GM04504 (cell line): ENCODE measurements at regions not wholly inside any gene's neighbourhood (a gene's known extent, or its start where the extent isn't known, plus 50 kb on each side); places are given as distances from the start of the nearest gene placed in this dataset.
"Not testable (repeated sequence)": the region's sequence is repeated elsewhere in the genome, so short reads cannot be mapped to it uniquely, and the experiment has no call there.

ENCODE experiments used
- DNase-seq: peaks from one replicate; pipeline ENCODE4 v3.0.0-alpha.2; 2012; ENCODE audit warnings: low read depth

DNA sequence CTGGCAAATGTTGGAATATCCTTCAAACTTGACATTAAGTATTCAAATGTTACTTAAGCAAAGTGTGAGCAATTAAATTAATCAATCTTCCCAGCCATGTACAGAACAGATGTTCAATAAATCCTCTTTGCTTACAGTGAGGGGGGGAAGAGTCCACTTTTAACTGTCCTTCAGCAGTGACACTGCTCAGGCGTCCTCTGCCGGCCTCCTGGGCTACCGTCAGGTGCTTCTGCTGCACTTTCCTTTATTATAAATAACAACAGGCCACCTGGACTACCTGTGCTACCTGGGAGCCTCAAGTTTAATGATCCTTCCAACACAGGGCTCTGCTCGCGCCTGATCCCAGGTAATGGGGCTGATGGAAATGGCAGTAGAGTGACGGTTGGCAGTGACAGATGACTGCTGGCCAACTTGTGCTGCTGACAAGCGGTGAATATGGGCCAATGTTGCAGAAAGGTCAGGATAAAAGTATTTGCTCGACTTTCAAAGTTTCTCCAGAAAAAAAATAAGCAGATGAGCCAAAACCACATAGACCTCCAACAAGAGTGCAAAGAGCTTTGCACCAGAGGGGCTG lies 460.0 kb upstream of the ZNF507 start:
- no peak for DNase-seq

DNA sequence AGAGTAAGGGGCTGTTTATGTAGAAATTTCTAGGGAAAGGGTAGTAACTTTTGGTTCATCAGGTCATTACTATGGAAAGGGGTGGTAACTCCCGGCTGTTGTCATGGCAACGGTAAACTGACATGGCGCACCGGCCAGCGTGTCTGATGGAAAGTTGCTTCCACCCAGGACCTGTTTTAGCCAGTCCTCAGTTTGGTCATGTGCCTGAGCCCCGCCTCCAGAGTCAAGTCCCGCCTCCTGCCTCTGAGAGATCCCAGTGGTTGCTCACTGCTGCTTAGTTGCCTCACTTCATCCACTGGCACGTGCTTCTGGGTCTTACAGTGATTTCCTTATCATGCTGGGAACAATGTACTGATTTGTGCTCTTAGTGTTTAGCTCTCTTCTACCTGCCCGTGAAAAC lies 455.2 kb upstream of the ZNF507 start:
- DNase-seq, result no peak

DNA sequence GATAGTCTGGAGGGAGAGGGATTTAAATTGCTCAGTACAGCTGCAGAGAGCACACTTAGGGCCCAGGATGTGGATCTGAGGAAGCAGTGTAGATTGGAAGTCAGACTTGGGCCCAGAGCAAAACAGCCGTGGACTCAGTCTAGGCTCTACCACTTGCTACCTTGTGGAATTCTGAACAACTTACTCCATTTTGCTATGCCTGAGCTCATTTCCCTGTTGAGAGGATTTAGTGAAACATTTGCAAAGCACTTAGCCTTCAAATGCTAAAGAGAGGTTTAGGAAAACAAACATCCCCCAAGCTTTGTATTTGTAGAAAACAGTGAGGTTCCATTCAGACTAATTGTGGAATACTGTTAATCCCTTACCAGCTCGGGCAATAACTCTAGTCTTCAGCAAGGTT lies 453.4 kb upstream of the ZNF507 start:
- DNase-seq, result no peak

DNA sequence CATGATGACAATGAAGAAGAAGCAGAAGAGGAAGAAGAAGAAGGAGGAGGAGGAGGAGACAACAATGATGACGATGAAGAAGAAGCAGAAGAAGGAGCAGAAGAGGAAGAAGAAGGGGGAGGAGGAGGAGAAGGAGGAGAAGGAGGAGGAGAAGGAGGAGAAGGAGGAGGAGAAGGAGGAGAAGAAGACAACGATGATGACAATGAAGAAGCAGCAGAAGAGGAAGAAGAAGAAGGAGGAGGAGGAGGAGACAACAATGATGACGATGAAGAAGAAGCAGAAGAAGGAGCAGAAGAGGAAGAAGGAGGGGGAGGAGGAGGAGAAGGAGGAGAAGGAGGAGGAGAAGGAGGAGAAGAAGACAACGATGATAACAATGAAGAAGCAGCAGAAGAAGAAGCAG lies 451.9 kb upstream of the ZNF507 start:
- not testable (repeated sequence) for DNase-seq

DNA sequence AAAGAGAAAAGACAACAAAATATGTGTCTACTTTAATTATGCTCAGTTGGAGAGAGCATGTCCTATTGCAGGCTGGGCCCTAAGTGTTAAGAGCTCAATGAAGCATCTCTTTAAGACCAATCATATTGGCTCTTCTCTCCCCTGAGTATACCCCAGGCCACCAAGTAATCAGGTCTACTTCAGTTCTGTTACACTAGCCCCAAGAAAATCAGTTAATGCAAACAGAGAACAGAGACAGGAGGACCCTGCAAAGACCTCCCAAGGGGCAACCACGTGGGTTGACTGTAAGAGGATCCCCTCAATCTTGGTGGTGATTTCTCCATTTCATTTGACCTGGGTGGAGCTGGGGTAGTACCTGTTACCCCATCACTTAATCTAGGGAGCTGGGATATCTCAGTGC lies 451.0 kb upstream of the ZNF507 start:
- DNase-seq, result no peak

DNA sequence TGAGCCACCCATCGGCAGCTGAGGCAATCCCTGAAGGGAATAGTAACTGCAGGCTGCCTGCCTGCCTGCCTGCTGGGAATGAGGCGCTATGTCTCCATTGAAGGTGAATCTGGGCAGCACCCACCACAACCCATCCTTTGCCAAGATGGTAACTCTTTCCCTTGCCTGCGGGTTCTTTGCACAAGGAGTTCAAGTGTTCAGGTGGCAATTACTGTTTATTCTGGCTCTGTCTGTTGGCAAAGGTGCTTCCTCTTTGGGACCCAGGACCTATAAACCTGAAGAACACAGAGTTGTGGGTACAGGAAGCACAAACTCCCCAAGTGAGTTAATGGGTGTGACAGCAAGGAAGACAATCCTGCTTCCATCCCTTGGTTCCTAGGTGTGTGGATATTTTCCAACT lies 448.1 kb upstream of the ZNF507 start:
- no peak for DNase-seq

DNA sequence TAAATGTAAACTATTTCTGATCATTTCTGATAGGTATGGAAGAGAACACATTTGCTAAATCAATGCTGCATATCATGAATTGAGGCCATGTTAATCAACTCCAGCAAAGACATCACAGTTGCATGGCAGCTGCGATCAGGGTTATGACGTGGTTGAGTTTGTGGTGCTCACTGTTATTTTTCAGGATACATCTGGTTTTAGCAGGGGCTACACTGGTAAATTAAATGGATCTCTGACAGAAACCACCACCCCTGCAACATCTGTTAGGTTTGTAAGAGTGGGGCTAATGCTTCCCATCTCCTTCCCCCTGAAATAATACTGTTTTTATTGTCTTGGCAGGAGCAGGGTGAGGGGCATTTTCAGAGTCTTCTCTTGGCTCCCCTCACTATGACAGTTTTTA lies 444.4 kb upstream of the ZNF507 start:
- DNase-seq, result no peak

DNA sequence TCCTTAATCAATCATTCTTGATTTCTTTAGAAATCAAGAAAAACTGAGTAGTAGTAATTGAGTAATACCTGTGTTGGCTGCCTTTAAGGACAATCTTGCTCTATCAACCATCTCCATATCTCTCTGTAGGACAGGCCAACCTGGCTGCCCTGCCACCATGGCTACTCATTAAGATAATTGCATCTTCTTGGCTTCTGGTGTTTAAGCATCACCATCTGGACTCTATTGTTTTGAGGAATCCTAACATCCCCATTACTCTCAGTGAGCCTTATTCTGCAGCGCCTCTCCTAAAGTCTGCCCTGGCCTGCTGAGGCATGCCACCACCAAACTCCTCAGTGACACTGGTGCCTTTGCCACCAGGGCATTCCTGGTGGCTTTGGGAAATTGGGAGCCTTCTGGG lies 442.6 kb upstream of the ZNF507 start:
- no peak for DNase-seq

DNA sequence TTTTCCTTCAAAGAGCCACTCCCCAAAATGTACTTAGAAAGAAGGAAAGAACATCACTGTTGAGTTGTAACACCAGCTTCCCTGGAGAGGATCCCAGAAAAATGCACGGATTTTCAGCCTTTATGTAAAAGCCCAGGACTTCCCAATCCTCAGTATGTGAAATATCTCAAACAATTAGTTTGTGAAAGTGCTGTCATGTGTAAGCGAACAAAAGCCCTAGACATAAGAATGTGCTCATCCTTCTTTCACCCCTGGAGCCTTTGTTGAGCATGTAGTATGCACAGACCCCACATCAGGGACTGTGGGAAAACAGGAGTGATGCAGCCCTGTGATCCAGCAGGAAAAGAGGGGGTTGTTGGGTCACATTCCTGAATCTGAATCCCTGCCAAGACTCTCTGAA lies 441.4 kb upstream of the ZNF507 start:
- DNase-seq, result no peak

DNA sequence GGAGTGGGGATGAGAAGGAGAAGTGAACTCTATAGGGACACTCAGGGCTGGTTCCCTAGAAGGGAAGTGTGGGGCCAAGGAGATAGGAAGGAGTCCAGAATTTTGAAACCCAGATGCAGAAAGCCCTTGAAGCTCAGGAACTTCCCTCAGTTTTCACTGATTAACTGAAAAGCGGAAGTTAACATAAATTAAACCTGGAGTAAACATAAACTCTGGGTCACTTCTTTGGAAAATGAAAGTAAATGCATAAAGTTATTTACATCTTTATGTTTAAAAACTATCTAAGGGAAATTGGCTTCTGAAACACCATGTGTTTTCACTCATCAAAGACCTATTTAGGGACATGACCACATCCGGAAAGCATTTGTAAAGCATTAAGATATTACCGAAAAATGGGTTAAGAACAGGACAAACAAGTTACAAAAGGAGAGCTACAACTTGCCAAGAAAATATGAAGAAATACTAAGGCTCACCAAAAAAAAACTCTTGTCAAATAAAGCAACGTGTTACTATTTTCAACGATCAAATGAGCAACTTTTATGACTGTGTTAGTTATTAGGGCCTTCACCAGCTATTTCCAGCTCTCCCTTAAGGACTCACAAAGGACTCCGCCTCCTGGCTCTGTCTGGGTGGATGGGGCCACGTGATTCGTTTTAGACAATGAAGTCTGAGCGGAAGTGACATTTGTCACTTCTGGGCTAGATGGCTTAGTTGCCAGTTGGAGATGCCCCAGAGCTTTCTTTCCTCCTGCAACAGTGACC lies 439.1 kb upstream of the ZNF507 start:
- DNase-seq, result no peak

DNA sequence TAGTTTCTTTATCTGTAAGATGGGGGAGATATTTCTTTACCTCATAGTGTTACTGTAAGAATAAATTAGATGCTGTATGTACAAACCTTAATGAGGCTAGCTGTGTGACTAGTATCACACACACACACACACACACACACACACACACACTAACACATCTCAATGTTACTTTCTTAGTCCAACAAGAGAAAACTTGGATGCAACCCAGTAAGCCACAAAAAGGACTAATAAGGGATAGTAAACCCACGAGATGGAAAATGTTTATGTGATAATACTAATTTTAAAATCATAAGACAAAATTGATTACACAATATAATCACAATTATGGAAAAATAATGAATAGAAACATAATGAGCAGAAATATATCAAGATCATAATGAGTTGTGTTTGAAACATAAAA lies 437.7 kb upstream of the ZNF507 start:
- no peak for DNase-seq

DNA sequence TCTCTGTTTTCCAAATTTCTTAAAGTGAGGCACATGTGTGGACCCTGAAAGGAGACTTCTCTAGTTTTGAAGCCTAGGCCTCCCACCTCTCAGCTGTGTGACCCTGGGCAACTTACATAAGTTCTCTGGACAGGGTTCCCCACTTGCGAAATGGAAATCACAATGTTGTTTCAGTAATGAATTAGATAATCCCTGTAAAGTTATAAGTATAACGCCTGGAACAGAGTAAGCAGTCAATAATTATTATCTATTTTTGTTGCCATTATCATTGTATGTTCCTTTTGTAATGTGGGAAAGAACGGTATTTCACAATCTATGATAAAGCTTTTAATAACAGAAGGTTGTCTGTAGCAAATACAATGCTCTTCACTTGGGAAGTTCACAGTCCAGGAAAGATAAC lies 437.3 kb upstream of the ZNF507 start:
- no peak for DNase-seq

DNA sequence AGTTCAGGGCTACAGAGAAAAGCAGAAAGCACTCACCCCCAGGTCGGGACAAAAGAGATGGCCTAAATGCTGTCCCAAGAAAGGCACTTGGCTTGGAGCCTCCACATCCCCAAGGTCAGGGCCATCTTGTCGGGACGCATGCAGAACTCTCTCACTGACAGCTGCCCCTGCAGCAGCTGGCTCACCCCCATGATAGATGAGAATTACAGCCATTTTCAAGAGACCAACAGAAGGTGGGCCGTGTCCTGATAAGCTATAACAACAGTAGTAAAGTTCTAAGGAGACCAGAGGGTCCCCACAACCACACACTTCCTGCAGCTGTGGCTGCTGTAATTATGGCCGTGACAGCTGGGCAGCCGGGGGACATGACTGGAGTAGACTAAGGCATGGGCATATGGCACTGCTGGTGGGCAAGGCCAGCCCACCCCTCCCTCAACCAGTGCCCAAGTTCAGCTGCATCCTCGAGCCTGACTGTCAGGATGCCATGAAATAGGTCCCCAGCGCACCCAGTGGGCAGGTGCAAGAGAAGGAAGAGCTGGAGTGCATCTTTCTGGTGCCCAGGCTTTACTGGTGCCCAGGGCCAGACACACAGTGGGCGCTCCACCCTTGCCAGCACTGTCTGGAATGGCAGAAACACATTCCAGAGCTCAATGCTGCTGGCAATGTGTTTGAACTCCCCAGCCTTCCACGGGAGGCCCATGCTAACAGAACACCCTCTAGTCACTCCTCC lies 436.7 kb upstream of the ZNF507 start:
- DNase-seq, result no peak

DNA sequence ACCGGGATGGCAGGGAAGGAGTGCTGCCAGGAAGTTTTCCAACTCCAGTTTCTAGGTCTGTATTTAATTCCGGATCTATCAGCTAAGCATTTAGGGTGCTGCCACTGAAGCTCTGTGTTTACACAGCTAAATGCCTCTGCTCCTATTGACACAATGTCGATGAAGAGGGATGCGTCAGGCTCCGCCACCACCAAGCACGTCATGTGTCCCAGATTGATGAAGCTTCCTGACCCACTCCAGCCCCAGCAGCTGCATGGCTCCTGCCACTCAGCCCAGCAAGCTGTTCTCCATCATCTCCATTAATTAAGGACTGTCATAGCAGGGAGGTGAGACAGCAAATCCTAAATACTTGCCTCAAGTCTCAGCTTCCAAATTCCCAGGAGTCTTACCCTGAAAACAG lies 435.2 kb upstream of the ZNF507 start:
- DNase-seq, result no peak

DNA sequence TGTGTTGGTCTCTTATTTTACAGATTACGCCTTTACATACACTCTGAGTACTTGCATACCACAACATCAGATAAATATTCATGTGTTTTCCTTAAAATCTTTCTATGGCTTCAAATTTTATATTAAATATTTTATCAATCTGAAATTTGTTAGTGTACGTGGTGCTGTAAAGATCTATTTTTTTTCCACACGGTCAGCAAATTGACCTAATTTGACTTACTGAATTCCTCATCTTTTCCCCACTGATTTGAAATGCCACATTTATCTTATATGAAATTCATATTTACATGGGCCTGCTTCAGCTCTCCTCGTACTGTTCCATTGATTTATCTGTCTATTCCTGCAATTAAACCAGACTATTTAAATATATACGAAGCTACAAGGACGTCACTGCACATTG lies 433.8 kb upstream of the ZNF507 start:
- DNase-seq, result no peak

DNA sequence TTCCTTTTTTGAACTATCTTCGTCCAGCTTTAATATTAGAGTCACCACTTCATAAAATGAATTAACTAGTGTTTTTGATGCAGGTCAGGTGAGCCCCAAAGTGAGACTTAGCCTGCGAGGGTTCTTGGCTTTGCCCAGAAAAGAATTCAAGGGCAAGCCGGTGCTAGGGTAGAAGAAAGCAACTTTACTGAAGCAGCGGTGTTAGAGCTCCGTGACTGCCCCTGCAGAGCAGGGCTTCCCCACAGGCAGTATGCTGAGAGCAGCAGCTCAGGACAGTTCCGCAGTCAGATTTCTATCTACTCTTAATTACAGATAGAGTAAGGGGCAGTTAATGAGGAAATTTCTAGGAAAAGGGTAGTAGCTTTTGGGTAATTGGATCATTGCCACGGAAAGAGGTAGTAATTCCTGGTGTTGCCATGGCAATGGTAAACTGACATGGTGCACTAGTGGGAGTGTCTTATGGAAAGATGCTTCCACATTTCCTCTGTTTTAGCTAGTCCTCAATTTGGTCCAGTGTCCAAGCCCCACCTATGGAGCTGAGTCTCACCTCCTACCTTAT lies 432.2 kb upstream of the ZNF507 start:
- DNase-seq, result no peak

DNA sequence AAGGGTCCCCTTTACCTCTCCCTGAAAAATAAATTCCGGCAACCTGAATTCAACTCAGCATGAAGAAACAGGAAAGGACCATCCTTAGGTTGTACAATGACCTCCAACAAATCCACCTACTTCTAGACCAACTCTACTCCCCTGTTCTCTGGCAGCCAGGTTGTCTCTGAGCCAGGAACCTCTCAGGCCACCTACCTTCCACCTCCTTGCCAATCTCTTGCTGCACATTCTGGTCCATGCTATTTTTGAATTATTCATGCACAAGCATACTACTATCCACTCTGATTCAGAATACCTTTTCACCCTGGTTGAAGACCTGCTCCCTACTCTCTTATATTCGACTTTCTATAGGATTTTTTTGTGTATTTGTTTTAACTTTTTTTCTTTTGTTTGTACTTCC lies 415.0 kb upstream of the ZNF507 start:
- no peak for DNase-seq

DNA sequence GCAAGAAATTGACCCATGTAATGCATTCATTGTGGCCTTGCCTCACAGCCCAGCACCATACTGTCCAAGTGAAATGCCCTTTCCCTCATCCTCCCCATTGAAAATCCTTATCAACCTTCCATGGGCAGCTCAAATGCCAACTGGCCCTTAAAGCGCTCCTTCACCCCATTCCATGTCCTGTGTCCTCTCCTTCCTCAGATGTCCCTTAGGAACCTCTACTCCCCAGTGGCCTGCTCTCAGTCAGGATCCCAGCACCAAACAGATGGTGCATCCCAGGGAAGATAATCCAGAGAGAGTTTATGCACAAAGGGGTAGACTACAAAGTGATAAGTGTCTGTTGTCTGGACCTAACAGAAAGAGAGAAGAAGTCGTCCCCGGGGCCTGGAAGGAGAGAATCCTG lies 407.4 kb upstream of the ZNF507 start:
- no peak for DNase-seq

DNA sequence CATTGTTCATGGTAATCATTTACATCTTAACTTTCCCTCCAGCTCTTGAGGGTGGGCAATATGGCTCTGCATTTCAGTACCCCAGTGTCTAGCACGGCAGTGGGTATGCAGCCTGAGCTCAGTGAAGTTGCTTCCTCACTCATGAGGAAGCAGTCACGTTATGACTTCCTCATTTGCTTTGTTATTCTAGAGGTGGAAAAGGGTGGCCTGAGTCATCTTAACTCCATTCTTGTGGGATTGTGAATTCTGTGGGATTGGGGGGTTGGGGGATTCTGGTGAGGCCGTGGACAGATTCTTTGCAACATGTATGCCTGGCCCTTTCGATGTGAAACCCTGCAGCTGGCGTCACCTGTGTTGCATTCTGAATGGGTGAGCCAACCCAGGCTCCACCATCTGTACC lies 406.7 kb upstream of the ZNF507 start:
- no peak for DNase-seq

DNA sequence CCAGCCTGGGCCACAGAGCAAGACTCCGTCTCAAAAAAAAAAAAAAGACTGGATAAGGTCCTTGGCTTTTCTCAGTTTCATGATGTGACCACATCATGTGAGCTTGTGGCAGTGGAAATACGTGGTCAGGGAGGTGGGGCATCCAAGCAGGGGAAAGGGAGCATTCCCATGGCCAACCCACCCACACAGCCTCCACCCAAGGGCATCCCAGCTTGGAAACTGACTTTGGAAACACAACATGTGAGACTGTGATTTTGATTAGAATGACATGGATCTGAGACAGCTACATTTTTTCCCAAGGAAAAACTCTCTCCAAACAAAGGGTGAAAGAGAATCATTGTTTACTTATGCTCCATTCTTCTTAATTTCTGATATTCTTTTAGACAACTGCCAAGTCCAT lies 405.0 kb upstream of the ZNF507 start:
- DNase-seq, result no peak

DNA sequence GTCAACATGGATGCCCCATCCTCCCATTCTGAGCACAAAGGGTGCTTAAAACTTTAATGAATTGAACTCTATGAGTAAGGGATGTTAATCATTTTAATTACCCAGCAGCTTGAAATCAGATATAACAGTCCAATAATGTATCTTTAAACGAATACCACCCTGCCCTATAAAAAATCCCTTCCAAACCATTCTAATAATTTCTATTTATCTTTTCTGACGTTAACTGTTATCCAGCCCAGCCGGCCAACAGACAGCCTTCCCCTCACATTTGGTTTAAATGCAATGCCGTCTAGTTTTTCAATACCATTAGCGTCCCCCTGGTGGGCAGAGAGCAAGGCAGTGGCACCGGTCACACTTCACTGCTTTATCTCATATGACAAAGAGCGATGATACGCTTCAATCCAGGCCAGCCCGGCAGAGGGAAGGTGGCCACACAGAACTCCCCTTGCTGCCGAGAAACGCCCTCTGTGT lies 402.2 kb upstream of the ZNF507 start:
- DNase-seq, result no peak

DNA sequence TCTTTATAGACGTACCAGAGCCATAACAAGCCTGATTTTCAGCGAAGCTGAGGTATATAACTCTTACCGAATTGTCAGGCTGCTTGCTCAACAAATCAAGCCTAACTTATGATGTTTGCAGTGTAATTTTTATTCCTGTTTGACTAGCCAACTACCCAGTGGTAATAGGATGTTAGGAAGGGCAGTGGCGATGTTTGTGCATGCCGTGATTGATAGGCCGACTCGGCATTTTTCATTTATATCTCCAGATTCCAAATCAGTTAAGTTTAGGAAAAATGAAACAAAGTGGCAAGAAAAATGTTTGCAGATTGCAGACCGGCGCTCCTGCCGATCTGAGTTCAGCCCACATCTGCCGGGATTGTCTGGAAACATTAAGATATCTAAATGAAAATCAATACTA lies 401.6 kb upstream of the ZNF507 start:
- no peak for DNase-seq

DNA sequence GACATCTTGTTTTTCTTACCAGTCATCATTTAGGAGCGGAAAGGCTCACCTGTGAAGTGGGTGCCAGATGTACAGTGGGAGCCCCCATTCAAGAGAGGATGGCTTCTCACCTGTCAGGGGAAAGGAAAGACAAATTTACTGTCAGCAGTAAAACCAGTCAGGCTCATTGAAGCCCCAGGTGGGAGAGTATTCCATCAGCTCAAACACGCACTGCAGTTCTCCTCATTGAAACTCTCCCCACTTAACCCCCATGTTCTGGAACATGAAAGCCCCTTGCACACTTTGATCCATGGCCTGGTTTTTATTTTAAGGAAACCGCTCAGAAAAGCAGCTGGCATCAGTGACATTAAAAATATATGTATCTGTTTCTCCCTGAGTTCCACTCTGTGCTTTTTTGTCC lies 401.1 kb upstream of the ZNF507 start:
- DNase-seq, result no peak
